ENCODE measurements at regions not wholly inside any gene's neighbourhood (a gene's known extent, or its start where the extent isn't known, plus 50 kb on each side); places are given as distances from the start of the nearest gene placed in this dataset.

DNA sequence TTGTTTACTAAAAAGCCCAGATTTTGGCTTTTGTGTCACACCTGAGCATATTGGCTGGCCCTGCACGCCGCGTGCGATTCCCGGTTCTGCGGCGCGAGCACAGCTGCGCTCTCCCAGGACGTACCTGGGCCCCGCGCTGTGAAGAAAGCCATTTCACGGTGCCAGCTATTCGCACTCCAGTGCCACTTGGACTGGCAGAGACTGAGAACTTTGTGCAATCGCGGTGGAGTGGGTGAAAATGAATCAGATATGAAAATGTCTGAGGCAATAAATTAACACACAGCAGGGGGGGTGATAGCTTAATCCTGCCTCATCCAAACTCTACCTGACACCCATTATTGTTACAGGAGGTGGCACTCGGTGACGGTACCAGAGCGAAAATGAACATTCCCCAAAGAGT lies 330.1 kb upstream of the MGMT start:
- no peak for DNase-seq (ENCODE audit: low read depth in 4 of 4, low spot score in 3 of 4)

DNA sequence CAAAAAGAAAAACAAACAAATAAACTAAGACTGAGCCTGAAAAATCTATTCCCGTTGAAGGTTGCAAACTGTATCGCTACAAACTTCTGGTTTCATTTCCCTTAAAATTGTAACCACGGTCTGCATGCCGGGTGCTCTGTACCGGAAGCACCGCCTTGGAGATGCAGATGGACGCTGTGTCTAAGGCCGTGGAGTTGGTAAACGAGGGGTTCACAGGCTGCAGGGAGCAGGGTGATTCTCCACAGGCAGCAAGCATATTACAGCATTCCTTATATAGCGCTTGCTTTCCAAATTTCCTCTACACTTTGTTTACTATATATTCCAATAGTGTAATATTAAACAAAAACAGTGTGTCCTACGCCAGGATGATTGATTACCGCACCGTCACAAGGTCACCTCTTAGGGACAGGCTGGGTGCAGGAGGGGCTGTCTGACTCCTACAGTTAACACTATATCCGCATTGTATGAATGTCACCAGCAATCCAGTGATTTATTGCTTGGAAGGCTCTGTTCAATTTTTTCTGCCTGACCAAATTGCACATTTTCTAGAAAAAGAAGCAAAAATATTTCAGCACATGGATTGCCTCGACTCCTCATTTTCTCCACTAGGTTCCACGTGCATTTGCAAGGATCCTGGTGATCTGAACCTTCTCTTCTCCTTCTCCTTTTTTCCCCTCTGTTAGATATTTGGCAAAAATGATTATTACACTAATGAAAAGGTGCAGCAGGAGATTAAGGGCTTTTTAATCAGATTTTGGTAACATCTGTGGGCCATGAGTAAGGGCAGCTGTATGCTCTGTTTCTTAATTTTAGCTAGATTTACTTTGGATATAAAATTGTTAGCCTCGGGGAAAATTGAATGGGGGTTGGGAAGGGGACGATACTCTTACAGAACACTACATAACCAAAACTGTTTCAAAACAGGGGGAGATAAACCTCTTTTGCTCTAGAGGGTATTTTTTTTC lies 325.8 kb upstream of the MGMT start:
- DNase-seq (ENCODE audit: low read depth in 4 of 4, low spot score in 3 of 4): no peak

DNA sequence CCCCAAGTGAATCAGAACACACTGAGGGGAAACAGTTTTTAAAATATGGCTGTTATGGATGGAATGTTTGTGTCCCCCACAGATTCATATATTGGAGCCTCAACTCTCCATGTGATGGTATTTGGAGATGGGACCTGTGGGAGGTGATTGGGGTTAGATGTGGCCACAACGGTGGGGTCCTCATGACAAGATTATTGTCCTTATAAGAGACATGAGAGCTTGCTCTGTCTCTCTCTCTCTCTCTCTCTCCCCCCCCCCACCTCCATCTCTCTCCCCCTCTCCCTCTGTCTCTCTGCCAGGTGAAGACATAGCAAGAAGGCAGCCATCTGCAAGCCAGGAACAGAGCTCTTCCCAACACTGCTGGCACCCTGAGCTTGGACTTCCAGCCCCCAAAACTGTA lies 315.8 kb upstream of the MGMT start:
- DNase-seq (ENCODE audit: low read depth in 4 of 4, low spot score in 3 of 4): no peak

DNA sequence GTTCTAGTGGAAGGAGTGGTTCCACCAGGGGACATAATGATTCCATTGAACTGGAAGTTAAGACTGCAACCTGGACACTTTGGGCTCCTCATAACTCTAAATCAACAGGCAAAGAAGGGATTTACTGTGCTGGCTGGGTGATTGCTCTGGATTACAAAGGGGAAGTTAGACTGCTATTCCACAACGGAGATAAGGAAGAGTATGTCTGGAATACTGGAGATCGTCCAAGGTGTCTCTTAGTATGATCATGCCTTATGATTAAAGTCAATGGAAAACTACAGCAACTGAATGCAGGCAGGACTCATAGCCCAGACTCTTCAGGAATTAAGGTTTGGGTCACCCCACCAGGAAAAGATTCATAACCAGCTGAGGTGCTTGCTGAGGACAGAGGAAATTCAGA lies 310.6 kb upstream of the MGMT start:
- DNase-seq (ENCODE audit: low read depth in 4 of 4, low spot score in 3 of 4): no peak

DNA sequence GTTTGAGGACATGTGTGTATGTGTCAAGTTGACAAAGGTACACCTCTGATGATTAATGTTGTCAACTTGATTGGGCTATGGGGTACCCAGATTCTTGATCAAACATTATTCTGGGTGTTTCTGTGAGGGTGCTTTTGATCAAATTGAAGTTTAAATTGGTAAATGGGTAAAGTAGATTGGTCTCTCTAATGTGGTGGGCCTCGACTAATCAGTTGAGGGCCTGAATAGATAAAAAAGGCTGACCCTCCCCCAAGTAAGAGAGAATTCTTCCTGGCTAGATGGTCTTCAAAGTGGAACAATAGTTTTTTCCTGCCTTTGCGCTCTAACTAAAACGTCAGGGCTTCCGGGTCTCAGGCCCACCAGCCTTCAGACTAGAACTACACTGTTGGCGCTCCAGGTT lies 309.9 kb upstream of the MGMT start:
- no peak for DNase-seq (ENCODE audit: low read depth in 4 of 4, low spot score in 3 of 4)

DNA sequence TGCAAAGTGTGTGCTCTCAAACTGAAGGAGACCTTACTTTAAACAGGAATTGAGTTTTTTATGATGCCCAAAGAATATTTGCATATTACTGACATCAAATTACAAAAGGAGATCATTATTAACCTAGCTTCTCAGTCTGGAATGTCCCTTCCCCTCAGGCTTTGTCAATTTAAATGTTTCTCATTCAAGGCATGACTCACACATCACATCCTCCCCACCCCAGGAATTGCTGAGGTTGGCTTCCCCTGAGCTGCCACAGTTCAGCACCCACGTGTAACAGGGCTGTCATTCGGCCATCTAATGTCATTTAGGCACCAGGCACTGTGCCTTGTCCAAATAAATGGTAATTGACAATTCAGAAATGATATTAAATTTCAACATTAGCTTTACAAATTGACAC lies 305.9 kb upstream of the MGMT start:
- DNase-seq (ENCODE audit: low read depth in 4 of 4, low spot score in 3 of 4): peak in 1 of 4 donors; percentile 20

DNA sequence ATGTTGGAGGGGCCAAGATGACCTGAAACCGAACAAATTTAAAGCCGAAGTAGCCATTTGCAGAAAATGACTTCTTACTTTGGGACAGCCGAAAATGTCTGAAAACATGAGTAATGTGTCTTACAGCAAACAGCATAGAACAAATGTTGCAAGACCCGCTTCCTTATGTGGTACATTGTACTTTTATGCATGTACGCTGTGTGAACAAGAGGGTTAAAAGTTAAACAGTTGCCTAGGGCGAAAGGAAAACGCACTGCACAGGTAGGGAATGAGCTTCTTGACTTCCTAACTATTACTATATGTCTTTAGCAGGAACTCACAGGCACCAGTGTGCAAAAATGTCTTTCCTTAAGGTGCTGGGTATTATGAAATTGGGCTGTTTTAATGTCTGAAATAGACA lies 303.5 kb upstream of the MGMT start:
- no peak for DNase-seq (ENCODE audit: low read depth in 4 of 4, low spot score in 3 of 4)

DNA sequence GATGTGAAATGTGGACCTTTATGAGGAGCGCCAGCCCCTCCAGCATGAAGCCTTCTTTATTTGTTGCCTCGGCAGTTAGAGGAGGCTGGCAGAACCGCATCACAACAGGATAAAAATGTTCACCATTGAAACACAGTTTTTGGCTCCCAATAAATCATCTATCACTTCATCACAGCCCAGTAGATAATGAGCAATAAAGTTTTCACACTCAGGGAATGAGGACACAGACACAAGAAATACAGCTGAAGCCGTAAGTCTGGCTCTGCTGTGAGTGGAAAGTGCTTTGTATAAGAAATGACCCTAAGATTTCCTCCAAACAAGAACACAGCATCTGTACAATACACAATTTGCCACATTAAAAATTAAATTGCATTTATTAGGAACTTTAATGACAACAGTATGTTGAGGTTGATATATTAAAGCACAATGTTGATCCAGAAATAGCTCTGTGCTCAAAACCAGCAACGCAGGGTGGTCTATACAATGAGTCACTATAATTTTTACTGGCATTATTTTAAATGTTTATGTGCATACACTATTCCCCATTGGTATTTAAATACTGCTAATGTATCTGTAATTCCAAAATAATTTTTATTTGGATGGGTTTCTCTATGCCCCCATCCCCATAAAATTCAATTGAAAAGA lies 301.8 kb upstream of the MGMT start:
- no peak for DNase-seq (ENCODE audit: low read depth in 4 of 4, low spot score in 3 of 4)

DNA sequence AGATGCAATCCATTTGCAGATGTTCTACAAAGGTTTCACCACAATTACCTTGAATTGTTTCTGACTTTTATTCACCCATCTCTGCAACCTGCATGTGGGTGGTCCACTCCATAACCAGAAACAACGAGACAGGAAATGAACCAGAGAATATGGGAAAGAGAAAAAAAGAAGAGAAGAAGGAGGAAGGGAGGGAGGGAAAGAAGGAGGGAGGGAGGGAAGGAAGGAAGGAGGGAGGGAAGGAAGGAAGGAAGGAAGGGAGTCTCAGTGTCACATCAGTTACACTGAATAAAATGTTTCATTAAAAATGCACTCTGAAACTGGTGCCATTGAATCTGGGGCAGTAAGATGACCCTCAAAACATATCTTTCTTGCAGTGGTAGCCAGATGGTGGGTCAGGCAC lies 301.3 kb upstream of the MGMT start:
- DNase-seq (ENCODE audit: low read depth in 4 of 4, low spot score in 3 of 4): no peak

DNA sequence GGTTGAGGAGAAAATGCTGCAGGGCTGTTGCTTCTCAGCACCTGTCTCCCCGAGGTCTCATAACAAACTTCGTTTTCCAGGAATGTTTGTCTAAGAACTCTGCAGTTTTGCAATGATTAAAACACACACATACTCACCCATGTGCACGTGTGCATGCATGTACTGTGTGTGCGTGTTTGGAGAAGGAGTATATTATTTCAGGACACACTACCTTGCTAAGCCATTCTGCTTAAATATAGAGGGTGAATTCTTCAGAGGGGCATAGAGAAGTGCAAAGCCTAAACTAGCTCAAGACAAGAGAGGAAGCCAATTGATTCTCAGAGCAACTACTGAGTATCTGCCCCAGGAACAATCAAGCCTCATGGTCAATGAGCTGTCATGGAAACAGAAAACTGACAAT lies 298.4 kb upstream of the MGMT start:
- DNase-seq (ENCODE audit: low read depth in 4 of 4, low spot score in 3 of 4): no peak

DNA sequence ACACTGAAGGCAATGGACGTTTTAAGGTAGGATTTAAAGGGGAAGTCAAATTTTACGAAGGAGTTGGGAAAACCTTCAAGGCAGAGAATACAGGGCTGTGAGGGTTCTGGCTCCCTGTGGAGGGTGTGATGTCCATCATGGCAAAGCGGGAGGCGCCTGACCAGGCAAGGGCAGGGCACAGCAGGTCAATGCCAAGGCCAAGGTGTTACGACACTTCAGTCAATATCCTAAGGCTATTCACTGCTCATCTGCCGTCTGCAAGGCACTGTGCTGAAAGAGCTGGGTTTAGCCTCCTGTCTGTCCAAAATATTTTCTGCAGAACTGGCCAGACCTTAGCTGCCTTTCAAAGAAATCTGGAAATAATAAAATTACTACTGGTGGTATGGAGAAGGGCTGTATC lies 297.9 kb upstream of the MGMT start:
- DNase-seq (ENCODE audit: low read depth in 4 of 4, low spot score in 3 of 4): no peak

DNA sequence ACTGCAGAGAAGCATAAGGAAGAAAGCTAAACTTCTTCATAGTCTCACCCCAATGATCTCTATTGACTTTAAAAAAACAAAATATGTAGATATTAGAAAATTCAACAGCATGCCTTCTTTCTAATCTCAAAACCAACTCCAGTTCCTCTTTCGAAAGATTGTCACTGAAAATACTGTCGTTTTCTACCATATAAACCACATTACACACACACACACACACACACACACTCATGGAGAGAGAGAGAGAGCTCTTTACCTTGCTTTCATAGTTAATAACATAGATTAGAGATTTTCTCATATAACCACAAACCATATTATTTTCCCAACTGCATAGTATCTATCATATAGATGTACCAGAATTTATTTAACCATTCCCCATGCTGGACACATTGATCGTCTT lies 296.2 kb upstream of the MGMT start:
- DNase-seq (ENCODE audit: low read depth in 4 of 4, low spot score in 3 of 4): no peak

DNA sequence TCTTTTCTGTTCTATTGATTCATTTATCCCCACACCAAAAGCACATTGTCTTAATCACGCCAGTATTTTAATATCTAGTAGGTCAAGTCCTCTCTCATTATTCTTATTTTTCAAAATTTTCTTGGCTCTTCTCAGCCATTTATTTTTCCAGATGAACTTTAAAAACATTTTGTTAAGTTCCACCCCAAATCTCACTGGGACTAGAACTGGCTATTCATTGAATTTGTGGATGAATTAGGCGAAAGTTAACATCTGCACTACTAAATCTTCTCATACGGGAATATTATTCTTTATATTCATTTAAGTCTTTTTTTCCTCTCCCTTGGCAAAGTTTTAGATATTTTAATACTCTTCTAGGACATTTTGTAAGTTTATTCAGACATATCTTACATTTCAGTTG lies 295.2 kb upstream of the MGMT start:
- DNase-seq (ENCODE audit: low read depth in 4 of 4, low spot score in 3 of 4): no peak

DNA sequence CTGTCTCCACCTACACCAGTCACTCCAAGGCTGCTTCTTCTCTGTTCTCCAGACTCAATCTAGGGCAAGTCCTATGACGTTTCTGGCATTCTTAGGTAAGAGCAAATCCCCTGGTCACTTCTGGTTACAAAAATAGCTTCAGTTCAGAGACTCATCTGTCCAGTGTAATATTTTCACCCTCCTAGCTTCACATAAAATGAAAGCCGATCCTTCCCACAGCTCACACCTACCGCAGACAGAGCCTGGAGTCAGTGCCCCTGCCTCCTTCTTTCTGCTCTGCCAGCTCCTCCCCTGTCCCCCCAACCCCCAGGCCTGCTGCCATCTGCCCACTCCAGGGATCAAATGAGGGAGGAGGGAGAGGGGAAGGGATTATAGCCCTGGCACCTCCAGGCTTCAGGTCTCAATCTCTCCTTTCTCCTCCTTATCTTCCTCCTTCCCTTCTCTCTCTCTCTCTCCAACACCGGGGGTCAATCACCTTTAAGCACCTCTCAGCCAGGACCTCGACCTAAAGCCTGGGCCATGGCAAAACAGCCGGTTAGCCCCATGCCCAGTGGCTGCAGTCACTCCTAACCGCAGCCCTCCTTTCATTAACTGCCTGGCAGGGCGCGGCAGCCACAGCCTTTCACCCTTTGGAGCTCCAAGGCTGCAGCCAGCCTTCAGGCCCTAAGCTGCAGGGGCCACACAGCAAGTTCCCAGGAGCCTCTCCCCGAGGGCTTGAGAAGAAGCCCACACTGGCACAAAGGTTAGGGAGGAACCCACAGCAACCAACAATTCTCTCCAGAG lies 292.6 kb upstream of the MGMT start:
- no peak for DNase-seq (ENCODE audit: low read depth in 4 of 4, low spot score in 3 of 4)

DNA sequence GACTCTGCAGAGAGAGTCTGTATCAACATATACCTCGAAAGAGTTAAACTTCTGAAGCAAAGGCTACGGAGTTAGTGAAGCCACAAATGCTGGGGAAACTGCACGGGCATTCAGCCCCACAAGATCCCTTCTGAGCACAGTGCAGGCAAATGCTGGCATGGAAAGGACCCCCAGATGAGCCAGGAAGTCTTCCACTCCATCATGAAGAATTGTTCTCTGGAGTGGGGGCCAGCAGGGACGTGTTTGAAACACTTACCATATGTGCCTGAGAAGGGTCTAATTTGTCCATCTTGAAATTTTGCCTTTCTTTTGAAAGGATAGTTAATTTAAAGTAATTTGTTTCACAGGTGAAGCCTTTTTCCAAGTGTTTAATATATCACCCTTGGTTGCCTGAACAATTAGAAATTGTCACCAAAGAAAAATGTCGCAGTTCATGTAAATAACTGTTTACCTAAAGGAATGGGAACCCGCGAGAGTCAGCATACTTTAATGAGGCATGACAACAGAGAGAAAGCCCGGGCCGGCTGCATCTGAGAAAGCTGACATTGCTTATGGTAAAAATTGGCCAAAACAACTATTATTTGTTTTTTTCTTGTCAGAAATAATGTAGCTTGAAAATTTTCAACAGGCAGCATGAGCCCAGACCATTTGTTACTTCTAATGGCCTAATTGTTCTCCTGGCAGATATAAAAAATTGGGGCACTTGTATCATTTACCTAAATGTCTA lies 287.6 kb upstream of the MGMT start:
- no peak for DNase-seq (ENCODE audit: low read depth in 4 of 4, low spot score in 3 of 4)

DNA sequence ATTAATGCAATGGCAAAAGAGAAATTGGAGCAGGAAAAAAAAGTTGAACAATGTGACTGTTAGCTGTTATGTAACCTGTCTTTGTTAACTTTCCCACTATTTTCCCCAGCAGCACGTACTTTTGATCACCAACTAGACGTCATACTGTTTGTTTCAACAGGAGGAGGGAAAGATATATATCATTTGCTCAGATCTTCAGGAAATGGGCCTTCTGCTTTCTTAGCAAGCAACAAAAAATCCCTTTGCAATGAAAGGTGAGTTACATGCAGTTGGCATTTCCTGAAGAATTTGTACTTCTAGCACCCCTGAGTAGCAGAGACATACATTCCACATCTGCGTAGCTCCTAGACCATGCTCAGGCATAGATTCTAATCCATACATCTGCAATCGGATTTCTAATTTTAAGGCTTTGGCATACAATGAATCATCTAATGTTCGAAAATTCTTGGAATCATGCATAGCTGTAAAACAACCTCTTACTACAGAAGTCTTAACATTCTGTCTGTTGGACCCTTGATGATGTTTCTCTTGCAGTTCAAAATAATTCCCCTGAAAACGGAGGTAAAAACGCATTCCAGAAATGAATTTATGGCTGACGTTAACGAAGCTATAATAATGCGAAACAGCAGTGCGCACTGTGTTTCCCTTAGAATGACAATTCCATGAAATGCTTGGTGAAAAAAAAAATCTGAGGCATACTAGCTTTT lies 286.9 kb upstream of the MGMT start:
- DNase-seq (ENCODE audit: low read depth in 4 of 4, low spot score in 3 of 4): no peak

DNA sequence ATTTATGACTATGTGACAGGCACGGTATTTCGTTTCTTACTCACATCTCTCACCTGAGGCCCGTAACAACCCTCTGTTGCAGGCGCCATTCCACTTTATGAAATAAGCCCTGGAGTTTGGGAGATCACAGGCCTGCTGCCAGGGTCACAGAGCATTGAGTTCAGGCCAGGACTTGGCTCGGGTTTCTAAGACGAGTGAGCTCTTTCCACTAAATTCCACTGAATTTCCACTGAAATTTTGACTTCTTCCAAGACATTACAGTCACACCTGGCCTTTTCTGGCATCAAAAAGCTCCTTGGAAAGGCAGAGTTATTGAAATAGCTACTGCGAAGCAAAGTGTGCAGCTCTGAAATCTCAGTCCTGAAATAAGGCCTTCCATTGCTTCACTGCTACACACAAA lies 282.8 kb upstream of the MGMT start:
- DNase-seq (ENCODE audit: low read depth in 4 of 4, low spot score in 3 of 4): no peak

DNA sequence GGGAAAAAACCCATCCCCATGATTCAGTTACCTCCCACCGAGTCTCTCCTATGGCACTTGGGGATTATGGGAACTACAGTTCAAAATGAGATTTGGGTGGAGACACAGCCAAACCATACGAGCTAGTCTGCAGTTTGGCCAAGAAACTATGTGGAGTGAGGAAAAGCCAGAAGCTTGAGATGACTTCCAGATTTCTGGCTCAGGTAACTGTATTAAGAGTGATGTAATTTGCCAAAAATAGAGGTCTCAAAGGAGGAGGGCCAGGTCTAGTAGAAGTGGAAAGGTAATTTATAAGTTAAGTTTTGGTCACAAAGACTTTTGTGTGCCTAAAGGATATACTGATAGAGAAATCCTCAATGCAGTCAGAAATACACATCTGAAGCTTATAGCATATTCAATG lies 279.7 kb upstream of the MGMT start:
- DNase-seq (ENCODE audit: low read depth in 4 of 4, low spot score in 3 of 4): no peak

DNA sequence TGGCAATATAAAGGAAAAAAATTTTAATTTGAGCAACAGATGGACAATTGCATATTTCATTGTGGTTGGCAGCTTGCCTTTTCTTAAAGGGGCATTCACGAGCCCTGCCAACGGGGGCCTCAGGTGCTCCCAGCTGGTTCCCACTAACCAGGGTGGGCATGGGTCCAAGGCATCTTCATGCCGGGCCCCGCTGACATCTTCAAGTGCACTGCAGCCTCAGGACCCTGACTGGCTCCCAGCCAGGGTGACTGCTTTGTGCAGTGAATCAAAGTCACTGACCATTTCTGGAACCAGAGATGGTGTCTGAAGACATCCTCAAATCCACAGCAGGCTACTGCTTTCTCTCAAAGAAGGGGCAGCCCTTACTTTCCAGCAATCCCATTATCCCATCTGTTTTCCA lies 275.2 kb upstream of the MGMT start:
- no peak for DNase-seq (ENCODE audit: low read depth in 4 of 4, low spot score in 3 of 4)

All from right renal pelvis (tissue), 4 donors.